DMS153 treated with DMSO at 0.1 percent for 48 hours (cell line): ENCODE measurements at regions not wholly inside any gene's neighbourhood (a gene's known extent, or its start where the extent isn't known, plus 50 kb on each side); places are given as distances from the start of the nearest gene placed in this dataset.

Source experiments
- DNase-seq: peaks from one replicate; lab custom pipeline; 2025; ENCODE audit not compliant: unreplicated experiment; lab: John Stamatoyannopoulos, UW

DNA sequence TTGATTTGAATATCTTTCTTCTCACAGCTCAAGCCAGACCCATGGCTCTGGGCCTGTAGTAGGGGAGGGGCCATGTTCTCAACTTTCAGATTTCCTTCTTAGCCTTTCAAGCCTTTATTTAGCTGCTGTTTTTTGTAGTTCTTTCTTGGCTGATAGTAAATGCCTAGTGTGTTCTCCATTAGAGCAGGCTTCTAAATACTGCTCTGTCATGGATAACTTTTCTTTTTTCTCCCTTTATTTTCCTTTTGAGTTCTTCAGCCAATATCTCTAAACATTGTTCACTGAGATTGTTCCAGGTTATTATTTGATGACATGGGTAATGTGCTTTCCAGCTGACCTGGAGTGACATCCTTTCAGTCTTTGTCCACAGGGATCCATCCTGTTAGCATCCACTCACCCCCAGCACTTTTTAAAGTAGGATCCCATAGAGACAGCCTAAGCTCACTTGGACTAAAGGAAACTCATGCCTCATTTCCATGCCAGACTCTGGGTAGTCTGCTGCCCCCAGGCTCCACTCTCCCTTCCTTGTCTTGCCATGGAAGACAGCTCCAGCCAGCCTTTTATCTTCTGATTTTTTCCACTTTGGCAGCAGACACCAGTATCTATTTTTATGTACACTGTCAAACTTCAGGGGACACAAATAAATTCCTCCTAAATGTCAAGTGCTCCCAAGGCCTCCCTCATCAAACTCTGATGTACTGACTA is 645.6 kb downstream of the RNF144B start:
- no peak for DNase-seq

DNA sequence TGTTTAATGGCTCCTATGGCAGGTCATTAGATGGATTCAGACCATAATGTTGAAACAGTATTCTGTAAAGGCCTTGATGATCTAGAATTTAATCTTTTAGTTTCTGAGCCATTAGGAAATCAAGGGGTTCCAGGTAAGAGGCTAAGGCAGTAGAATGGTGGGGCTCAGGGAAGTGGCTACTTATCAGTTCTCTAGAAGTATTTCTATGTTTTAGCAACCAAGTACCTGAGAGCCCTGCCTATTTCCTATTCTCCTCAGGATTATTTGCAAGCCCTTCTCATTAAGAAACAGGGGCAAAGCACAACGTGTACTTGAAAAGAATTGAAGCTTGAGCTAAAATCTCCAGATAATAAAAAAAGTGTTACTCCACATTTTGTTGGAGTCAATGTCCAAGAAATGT is 646.5 kb downstream of the RNF144B start:
- no peak for DNase-seq

DNA sequence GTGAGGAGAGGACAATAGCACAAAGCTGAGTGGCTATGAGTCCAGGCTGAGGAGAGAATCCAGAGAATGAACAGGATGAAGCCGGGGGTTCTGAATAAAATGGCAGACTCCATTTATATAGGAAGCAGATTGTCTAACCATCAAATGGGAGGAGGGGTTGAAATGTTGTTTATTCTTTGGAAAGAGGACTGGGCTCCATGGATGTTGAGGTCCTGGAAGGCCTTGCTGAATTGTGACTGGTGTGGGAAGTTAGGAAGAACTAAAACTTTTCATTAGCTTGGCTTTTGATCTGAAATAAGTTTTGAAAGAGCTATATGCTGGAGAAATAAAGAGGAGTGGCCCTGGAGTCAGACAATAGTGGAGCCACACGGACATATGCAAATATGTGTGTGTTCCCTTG is 647.8 kb downstream of the RNF144B start:
- DNase-seq, result no peak

DNA sequence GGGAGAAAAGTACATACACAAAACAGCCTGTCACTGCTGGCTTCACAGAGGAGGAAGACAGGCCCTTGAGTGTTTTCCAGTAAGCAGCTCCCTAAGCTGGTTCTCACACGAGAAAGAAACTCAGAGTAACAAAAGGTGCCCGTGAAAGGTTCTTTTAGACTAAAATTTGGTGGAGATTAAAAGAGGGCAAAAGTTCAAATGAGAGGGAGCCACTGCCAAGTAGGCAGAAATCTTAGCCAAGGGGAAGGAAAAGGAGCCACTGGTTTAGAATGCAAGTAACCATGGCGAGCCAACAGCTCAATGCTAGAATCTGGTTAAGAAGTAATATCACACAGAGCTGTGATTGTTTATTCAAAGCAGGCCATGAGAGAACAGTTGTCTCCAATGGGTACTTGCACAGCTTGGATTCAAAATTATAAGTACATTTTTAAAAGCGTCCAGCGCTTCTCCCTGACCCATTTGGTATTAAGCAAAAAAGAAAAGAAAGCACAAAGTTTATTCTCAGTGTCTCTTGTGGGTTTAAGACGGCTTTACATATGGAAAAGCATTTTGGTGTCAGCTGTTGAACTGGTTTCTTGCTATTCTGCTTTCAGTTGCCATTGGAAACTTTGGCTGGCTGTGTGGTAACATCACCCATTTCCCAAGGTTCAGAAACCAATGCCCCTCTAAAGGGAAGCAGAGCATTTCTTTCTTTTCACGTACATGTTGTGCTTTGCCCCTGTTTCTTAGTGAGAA is 648.5 kb downstream of the RNF144B start:
- DNase-seq, result no peak

DNA sequence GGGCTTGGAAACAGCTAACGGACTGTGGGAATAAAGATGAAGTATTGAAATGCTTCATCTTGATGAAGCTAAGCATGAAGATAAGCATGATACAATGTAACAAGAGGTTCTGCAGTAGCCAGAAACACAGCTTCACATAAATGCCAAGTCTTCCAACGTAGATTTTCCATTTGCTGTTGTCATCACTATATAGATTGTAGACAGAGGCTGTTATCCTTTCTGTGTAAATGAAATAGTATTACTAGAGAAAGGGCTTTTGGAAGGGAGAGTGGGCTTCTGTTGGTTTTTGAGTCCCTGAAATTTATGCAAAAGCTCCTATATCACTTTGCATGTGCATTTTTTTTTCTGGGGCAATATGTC is 649.0 kb downstream of the RNF144B start:
- DNase-seq, result no peak

DNA sequence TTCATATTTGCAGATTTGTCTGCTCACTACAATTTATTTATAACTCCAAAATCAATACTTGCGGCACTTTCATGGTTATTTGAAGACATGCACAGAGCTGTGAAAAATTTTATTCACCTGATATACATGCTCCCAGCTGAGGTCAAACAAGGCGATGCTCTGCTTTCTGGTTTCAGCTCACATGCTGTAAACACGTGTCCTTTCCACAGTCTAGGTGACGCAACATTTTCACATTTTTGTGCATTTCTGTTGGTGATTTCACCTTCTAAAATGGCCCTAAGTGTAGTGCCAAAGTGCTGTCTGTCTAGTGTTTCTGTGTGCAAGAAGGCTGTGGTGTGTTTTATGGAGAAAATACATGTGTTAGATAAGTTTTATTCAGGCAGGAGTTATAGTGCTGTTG is 650.5 kb downstream of the RNF144B start:
- DNase-seq, result no peak

DNA sequence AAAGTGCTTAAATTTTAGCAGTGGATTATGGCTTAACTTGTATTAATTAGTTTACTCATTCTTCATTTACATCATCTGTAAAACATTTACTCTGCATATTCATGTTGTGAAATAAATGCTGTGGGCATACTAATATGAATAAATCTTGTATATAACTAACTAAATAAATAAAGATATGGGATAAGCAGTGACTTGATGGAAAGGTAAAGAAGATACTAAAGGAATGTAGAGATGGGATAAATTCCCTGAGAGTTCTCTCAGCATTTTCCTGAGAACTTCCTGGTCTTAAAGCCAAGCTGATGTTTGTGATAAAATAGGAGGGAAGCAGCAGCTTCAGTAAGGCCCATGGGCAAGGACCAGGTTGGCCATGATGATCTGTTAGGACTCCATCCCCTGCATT is 652.1 kb downstream of the RNF144B start:
- DNase-seq, result no peak

DNA sequence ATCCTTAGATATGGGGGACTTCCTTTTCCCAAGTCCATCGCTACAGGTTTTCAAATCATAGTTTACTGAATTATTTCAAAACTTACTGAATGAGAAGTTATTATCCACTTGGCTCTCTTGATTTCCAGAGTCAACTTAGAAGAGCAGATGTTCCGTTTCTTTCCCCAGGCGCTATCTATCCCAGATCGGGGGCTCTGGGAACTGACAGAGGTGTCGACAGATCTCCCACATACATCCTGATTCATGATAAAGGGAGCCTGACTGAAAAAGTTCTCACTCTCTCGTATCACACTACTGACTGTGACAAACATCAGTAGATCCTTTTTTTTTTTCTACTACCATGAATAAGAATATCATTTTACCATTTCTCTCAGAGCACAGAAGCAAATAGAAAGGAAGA is 654.8 kb downstream of the RNF144B start:
- DNase-seq, result no peak

DNA sequence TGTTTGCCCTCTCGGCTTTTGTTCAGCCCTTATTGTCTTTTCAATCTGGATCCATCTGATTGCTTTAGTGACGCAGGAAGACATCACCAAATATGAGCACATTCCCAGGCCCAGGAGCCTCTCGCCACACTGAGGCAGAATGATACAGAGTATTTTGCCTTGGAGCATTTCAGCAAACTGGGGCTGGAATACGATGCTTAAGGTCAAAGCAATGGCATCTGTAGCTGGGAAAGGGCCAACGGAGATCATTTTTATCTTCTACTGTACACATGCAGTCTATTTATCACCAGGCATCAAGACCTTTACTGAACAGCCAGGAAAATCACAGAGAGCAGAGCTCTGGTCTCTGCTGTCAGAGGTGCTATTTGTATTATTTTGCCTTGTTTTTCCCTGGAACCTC is 655.3 kb downstream of the RNF144B start:
- no peak for DNase-seq

DNA sequence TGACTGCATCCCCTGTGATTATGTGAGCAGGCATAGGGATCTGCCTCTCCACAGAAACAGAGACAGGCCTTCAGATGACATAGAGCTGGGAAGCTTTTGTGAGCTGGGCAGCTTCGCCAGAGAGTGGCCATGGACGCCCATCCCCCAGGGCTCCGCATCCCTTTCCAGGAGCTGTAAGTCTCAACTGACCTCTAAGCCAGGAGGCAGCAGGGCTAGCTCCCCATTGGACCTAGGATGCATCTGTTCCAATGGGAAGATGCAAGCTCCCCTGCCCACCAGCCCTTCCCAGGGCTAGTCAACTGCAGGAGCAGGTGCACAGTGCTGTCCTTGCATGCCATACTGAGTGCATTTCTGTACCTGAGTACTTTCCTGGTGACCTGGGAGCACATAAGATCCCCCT is 663.6 kb downstream of the RNF144B start:
- DNase-seq, result no peak

DNA sequence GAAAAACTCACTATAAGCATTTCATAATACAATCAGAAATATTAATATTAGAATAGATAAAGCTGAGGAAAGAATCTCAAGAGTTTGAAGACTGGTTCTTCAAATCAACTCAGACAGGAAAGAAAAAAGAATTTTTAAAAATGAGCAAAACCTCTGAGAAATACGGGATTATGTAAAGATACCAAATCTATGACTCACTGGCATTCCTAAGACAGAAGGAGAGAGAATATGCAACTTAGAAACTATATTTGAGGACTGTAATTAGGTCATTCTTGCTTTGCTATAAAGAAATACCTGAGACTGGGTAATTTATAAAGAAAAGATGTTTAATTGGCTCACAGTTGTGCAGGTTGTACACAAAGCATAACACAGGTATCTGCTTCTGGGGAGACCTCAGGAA is 665.1 kb downstream of the RNF144B start:
- DNase-seq, result no peak

DNA sequence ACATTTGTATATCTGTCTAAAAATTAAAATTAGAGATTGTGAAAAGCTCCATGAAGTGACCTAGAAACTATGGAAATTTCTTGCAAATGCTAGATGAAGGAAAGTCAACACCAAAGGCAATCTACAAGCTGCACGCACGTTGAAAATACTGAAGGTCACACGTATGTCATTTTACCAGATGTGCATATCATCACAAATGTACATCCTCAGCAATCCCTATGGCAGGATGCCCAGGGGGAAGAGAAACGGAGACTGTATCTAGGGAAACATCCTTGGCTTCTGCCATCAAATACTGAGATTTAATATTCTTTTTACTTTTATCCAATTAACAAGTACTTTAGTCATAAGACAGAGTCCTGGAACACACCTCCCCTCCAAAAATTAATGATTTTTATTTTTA is 672.0 kb downstream of the RNF144B start:
- DNase-seq, result no peak

DNA sequence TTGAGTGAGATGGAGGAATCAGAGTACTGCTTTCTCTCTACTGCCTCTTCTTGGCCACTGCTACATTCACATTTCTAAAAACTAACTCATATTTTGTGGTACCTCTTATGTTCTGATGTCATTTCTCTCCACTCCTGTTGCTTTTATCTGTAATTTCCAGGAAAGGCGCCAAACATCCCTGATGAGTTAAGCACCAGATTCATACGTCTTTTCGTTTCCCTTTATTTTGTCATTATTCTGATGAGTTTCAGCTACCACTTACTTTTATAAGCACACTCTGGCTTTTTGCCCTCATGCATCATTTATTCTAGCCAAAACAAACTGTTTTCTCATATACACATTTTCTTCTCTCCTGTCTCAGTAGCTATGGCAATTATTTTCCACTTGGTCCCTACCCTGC is 680.0 kb downstream of the RNF144B start:
- DNase-seq, result no peak

DNA sequence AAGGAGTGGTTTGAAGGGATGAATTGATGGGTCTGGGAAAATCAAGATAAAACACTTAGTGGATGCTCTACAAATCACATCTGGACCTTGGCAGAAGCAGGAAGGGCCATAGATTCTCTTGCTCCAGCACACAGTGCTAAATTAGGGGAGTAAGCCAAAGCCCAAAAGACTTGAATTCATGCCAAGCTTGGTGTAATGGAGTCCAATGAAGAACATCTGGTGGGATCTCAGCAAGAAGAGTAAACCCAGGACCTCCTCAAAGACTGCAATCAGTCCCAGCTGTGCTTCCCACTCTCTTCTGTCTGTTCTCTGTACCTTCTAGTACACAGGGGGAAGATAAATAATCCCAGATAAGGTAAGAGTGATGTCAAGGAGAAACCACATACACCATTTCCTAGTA is 683.4 kb downstream of the RNF144B start:
- DNase-seq, result no peak

DNA sequence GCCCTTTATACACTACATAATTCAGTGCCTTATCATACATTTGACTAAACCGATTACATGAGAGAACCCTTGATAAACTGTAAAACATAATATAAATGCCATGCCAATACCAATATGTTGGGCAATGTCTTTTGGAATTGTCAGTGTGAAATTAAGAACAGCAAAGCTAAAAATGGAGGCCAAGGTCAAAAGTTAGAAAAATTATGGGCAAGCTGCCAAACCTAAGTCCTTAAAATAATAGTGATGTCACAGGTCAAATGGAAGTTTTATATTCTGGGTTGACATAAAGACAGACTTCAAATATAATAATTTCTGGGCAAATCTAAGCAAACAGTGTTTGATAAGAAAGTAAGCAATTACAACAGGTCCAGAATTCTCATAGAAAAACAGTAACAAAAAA is 696.7 kb downstream of the RNF144B start:
- DNase-seq, result no peak

DNA sequence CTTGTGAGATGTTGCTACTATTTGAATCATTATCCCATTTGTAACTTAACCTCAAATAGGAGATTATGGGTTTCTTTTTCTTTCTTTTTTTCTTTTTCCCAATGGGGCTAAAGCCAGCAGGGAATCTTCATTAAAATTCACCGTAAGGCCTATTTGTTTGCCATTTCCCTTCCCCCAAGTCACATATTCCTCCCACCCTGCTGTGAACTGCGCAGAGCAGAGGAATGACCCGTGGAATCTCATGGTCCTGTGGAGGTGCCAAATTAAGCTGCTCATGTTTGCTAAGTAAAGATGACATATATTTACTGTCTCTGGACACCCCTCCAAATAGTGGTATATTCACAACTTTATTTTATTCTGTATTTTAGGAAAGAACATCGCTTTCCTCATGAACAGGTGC is 699.3 kb downstream of the RNF144B start:
- no peak for DNase-seq

DNA sequence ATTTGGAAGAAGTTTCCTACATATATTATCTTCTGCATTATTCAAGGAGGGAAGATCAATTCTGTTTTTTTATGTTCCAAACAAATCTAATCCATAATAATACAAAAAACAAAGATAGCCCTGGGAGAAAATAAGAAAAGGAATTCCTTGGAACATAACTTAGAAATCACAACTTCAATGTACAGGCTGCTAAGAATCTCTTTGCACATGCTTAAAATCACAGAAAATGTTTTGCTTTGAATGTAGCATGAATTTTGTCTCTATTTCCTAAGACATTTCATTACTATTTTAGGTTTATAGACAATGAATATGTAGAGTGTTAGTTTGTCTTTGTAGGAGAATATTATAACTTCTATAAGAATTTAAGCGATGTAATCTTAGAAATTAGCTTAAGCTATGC is 700.1 kb downstream of the RNF144B start:
- no peak for DNase-seq

DNA sequence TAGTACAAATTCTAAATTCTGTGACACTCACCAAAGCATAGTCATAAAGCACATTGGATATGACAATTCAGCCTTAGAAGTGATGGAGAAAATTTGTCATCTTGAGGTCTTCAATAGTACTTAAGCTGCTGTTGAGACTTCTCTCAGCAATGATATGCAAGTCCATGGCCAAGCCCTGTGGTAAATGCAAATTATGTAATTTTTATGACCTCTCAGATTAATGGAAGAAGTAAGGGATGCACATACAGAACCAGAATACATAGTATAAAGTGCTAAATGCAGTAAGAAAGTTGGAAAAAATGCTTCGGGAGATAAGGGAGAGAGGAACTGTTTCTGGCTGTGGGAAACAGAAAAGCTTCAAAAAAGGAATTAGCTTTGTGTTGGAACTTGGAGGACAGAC is 700.7 kb downstream of the RNF144B start:
- DNase-seq, result no peak

DNA sequence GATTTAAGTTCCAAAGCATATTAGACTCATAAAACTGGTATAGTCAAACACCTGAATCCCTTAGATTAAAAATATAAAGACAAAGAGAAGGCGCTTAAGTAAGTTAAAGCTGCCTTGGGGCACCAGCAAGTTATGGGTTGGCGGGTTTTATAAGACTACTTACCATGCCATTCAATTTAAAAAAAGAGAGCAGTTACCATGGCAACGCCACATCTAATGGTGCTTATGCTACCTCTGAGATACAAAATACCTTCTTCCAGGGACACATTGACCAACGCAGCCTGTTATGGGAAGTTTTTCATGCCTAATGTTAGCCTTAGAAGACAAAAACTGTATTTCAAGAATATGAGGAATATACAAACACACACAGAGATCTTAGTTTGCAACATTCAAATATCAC is 713.6 kb downstream of the RNF144B start:
- DNase-seq, result no peak

DNA sequence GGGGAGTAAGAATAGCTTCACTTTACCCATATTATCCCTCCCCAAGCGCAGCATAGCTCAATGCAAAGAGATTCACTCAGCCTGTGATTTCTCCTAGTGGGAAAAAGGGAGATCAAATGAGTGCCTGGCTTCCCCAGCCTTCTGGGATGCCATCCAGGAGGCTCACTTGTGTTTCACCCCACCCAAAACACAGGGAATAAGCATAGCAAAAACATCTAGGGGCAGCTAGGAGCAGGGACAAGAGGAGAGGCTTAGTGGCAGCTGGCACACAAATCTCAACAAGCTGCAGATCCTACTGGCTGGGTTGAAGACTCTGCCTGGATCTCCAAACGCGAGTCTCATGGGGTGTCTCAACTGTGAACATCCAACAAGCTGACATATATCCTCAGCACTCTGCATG is 715.8 kb downstream of the RNF144B start:
- DNase-seq, result no peak

DNA sequence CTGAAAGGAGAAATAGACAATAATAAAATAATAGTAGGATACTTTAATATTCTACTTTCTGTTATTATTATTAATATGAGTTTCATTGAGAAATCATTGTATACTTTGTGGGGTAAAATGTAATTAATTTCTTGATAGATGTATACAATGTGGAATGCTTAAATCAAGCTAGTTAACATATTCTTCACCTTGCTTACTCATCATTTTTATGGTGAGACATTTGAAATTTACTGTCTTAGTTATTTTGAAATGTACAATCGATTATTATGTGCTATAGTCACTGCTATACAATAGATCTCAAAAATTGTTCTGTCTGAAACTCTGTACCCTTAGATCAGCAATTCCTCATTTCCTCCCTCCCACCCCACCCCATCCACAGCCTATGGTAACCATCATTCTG is 720.3 kb downstream of the RNF144B start:
- DNase-seq, result no peak

DNA sequence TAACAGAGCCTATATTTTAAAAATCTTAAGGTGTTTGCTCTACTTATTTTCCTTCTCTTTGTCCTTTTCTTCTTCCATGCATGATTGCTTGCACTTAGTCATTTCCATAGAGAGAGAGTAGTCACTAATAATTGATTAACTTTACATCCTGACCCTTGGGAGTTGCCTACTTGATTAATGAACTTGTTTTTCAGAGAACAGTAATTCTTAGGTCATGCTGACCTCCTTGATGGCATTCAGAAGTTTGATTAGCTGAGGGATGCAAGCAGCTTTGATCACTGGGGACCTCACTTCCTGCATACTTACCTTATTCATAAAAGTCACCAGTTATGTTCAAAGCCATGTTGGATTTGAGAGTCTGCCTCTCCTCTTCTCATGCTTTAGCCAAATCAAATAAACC is 715.6 kb upstream of the ID4 start:
- DNase-seq, result no peak

DNA sequence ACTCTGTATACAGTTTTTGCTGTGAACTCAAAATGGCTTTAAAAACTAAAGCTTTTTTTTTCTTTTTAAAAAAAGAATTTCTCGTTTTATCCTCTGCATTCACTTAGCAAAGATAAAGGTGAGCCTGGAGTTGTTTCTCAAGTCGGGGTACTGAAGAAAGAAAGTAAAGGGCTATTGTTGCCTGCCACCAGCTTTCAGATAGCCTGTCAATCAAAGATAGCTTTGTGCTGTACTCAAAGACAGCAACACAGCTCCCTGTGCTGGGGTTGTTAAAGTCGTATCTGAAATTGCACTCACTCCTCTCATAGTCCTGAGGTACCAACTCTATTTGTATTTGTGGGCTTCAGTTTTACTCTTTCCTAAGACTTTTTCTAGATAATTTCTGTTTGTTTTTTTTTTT is 710.1 kb upstream of the ID4 start:
- no peak for DNase-seq
